Urothelium cell line (cell line): ENCODE measurements at regions not wholly inside any gene's neighbourhood (a gene's known extent, or its start where the extent isn't known, plus 50 kb on each side); places are given as distances from the start of the nearest gene placed in this dataset.

Source experiments
- DNase-seq: peaks from one replicate; pipeline ENCODE4 v3.0.0; 2011; ENCODE audit warnings: low spot score, mixed read lengths
- FAIRE-seq: peaks from 2 replicates; lab custom pipeline; 2011; peaks lifted over from hg19 to GRCh38; lab: Jason Lieb, UNC

- DNase-seq (no peak), FAIRE-seq (no peak)
These were observed 179.6 kb upstream of the MIR17HG start for GRCh38 chr13:91167706-91168385.

DNA sequence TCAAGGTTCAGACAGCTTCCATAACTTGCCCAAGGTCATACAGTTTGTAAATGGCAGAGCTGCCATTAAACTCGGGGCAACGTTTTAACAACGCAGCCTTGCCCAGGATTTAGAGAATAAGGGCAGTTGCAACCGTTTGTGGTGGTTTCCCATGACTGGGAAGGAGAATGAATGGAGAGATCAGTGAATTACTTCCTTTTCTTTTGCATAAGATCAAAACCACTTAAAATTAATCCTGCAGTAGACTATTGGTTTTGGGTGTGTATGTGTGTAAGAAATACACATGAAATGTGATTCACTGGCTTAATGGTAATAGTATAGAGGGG, 179.1 kb upstream of the MIR17HG start:
- no peak for DNase-seq
- FAIRE-seq: no peak

DNA sequence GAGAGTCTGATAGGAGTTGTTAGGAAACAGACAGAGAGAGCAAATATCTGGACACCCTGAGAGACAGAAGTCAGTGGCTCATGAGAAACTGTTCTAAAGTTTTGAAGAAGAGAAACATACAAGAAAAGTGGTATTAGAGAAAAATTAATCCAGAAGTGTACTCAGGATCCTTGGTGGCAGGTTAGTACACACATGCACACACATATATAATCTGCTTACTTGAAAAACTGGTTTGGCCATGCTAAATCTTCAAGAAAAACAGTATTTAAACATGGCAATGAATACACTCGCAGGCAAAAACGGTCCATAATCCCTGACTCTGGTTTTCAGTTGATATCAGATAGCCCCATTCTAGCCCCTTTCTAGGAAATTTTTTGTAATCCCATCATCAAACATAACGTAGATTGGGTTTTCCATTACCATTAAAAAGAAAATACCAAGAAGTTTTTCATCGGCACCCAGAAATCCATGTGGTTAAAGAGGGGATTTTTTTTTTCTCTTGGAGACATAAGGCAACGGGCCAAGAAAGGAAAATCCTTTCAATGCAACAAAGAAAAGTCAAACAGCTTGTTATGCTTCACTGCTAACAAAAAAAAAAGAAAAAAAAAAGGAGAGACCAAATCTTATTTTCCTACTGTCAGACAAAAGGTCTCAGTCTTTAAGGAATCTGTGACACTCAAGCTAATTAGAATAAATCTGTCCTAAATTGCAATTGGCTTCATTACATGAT, 178.0 kb upstream of the MIR17HG start:
- DNase-seq: no peak
- FAIRE-seq: no peak

DNA sequence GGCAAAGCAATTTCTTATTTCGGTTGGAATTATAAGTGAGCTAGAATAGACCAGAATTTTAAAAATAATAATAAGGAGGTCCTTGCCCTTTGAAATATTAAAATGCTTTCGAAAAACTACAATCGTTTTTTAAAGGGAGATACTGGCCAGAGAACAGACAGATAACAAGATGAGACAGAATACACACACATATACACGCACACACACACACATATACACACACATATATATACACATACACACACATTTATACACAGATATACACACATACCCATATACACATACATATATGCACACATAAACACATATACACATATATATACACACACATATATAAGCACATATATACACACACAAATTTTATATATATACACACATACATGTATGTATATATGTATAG, 175.3 kb upstream of the MIR17HG start:
- FAIRE-seq: no peak

DNA sequence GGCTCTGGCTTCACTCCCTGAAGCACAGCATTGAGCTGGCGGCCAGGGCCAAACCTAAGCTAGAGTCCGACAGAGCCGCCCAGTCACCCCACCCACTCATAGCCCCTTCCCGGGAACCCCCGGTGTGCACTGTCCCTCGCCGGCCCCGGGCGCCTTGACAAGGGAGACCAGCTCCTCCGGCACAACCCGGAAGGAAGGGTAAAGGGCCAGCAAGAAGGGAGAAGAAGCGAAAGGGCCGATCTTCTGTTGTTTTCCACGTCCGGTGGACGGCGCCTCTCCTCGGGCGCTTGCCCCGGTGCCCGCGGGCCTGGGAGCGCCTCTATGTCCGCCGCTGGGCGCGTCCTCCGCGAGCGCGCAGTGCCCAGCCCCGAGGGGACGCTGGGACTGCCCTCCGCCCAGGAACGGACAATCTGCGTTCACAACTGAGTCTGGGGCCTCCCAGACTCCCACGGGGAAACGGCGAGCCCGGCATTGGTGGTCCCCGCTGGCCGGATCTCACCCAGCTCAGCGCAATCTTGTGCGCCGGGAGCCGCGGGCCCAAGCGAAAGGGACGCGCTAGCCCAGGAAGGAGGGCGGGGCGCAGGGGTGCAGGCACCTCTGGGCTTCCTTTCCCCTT, 172.5 kb upstream of the MIR17HG start:
- DNase-seq (peak; percentile 9), FAIRE-seq (no peak)

More for the DNA sequence above, 175.3 kb upstream of the MIR17HG start:
- DNase-seq: no peak

DNA sequence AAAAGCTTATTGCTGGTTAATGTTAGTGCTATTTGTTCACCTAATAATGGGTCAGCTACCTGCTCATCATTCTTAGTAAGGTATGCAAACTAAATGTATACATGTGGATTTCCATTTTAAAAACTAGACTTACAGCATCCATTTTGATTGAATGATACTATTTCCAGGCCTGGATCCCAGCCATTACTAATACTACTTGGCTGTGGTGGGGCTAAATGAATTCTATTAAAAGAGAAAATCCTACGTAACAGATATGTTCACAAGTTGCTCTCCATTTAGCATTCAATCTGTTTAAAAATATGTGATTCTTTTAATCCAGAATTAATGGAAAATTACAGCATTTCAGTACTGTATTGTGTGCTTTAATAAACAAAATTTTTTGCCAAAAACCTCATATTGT, 169.4 kb upstream of the MIR17HG start:
- DNase-seq (no peak), FAIRE-seq (no peak)

DNA sequence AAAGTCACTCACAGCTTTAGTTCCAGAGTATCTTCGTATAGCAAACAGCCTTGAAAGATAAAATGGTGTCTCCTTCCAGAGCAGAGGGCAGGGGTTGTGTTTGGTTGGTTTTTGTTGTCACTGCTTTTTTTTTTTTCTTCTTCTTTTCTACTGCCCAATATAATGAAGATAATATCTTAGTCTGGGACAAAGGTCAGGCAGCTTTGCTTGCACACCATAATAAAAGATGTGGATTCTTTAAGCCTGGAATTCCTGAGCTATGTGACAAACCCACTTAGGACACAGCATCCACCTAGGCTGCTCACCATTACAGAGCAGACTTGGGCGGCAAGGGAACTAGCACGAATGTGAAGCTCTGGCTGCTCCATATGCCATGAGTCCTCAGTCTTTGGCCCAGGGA, 165.6 kb upstream of the MIR17HG start:
- FAIRE-seq: no peak
- no peak for DNase-seq

- no peak for FAIRE-seq
- peak; percentile 8 for DNase-seq
These were observed 163.1 kb upstream of the MIR17HG start for GRCh38 chr13:91184244-91184926.

DNA sequence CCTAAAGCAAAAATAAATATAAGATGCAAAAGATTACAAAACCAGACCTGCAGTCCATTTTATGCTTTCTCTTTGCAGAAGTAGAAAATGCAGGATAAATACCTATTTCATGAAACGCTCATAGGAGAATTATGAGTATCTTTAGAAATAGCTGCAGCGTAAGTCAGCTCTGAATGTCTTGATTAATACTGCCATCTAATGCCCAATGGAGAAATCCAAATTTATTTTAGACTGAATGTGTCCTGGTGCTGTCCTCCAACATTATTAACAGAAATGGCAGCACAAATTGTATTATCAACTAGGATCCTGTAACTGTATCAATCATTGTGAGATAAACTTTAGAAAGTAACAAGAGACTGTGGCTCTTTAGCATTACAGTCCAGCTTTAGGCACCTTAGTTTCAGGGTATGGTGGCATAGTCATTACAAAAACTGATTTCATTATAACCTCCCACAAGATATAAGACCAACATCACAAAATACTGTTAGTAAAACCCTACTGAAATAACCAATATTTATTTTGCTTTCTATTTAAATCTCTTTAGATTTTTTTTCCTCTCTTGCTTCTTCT, 162.1 kb upstream of the MIR17HG start:
- no peak for FAIRE-seq
- no peak for DNase-seq

GRCh38 chr13:91187522-91187921, 160.0 kb upstream of the MIR17HG start:
- no peak for FAIRE-seq
- DNase-seq: no peak

DNA sequence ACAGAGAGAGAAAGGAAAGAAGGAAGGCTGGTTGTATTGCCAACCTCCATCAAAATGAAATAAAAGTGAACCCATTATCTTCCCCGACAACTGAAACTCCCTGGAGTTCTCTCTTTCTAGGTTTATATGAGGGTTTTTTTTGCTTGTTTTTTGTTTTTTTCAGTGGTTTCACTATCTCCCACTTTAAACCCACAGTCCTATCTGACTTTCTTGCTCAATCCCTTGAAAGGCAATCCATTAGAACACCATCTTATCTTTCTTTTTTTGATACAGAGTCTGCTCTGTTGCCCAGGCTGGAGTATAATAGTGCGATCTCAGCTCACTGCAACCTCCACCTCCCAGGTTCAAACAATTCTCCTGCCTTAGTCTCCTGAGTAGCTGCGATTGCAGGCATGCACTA, 158.0 kb upstream of the MIR17HG start:
- FAIRE-seq (no peak), DNase-seq (no peak)

- FAIRE-seq: no peak
- no peak for DNase-seq
These were observed 154.1 kb upstream of the MIR17HG start for GRCh38 chr13:91193358-91193757.

DNA sequence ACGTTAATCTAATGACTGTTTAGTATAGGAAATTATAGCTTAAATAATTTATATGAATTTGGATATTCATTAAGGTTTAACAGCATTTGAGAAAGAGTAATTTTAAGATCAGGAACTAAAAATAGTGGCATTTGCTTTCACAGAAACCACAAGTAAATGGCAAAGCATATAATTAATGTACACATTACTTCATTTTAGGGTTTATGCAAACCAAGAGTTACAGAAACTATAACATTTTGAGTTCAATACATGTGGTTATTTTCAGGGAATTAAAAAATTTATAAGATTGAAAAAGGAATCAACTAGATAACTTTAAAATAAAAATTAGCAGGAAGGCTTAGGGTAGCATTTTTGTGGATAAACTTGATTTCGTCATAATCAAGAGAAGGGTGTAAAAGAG, 151.7 kb upstream of the MIR17HG start:
- FAIRE-seq (no peak), DNase-seq (no peak)

- DNase-seq (no peak), FAIRE-seq (no peak)
These were observed 150.5 kb upstream of the MIR17HG start for GRCh38 chr13:91196958-91197357.

DNA sequence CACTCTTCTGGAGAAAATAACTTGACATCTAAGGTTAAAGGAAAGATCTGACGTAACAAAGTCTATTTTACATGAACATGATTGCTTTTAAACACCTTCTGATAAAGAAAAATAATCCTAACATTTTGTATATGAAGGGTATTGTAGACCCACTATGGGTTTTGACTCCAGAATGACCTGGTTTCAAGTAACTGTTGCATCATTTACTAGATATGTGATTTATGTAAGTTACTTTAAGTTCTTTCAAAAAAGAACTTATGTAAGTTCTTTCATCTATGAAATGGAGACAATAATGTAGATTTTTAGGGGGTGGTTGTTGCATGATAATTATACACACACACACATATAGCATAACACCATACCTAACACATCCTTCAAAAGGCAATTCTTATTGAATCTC, 147.6 kb upstream of the MIR17HG start:
- no peak for FAIRE-seq
- no peak for DNase-seq

DNA sequence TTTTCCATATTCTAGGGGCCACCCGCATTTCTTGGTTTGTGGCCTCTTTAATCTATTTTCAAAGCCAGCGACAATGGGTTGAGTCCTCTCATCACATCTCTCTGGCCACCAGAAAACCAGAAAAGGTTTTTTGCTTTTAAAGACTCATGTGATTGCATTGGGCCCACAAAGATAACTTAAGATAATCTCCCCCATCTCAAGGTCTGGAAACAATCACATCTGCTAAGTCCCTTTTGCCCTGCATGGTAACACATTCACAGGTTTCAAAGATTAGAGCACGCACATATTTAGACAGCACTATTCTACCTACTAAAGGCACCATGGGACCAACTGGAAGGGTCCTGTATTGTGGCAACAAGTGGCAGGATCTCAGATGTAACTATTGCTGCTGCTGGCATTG, 147.0 kb upstream of the MIR17HG start:
- DNase-seq (no peak), FAIRE-seq (no peak)

DNA sequence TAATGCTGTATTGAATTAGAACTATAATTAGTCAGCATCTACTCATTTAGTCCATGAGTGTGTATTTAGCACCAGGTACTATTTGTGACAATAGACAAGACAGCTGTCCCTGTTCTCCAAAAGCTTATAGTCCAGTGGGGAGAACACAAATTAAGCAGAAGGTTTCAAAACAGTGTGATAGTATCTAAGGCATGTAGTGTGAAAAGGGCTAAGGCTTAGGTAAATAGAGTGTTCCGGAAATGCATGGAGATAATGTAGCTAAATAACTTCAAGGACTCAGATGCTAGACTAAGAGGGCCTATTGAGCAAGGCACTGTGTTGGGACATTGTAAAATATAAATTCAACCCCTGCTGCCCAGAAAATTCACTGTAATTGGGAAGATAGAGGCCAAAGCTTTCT, 144.1 kb upstream of the MIR17HG start:
- no peak for DNase-seq
- FAIRE-seq: no peak

DNA sequence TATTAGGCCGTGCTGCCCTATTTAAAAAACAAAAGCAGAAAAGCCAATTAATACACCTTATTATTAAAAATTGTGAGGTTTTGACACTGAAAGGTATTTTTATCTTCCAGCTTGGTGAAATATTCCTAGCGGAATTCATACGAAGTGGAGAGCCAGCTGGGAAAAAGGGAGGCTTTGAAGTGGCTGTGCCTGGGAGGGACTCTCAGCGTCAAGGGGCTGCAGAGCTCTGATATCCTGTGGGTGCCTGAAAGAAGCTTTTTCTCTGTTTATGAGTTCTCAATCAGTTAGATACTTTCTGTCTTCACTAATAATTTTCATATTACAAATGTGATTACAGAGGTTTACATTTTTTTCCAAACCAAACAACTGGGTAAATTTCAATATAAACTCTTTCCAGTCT, 140.2 kb upstream of the MIR17HG start:
- DNase-seq: no peak
- FAIRE-seq: no peak

DNA sequence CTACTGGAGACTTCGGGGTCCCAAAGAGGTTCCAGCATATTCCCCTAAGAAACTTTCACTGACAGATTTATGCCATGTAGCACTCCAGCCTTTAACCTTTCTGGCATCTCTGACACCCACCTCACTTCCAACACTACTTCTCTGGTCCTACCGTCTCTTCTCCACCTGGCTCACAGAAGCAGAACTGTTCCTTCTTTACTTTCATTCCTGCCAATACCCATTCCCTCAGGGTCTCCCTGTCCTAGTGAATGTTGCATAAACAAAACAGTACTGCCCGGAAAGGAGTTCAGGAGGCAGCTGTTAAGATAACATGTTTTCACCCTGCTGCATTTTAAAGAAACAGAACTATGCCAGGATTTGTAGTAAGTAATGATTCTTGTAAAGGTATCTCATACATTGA, 136.0 kb upstream of the MIR17HG start:
- no peak for FAIRE-seq
- no peak for DNase-seq

DNA sequence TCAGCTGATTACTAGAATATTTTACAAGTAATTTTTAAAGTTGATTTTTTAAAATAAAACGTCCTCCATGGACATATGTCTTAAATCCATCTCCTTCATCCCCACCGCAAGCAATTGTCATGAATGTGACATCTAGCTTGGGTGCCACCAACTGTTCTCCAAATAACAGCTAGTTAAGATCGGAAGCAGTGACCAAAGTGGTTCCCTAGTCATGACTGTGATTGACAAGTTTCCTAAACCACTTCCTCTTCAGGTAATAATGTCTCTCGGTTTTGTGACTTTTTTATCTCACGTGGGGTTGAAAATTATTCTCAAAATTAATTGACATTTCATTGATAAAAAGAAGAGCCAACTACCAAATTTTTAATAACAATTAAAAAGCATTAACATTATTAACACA, 135.3 kb upstream of the MIR17HG start:
- DNase-seq (no peak), FAIRE-seq (no peak)

DNA sequence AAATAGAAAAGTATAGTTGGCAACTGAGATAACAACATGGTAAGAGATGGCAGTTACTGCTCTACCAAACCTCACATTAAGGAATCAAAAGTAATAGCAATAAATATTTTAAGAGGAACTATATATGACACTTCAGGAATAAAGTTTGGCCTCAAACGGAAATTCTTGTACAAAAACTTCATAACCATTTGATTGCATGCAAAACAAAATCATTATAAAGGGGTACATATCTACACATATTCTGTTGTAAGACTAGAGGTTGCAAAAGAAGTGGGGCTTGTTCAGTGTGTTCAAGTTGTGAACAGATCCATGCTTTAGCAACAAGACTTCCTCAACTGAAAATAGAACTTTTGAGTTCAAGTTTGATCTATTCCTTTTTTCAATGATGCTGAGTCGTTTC, 133.5 kb upstream of the MIR17HG start:
- DNase-seq: no peak

More for the DNA sequence above, 133.5 kb upstream of the MIR17HG start:
- FAIRE-seq: no peak
